VCaP (cell line): ENCODE measurements at regions not wholly inside any gene's neighbourhood (a gene's known extent, or its start where the extent isn't known, plus 50 kb on each side); places are given as distances from the start of the nearest gene placed in this dataset.

Experiments used
- H3K27ac ChIP-seq: fragments of 450-650 bp; 2 replicates; pipeline ENCODE4 v1.5.1; 2017
- TF ChIP-seq, protein P1 (sequence below): fragments of 450-650 bp; conservative IDR thresholded peaks from 2 replicates; pipeline ENCODE4 v1.5.1; 2017; ENCODE audit warnings: mild to moderate bottlenecking, moderate library complexity

DNA sequence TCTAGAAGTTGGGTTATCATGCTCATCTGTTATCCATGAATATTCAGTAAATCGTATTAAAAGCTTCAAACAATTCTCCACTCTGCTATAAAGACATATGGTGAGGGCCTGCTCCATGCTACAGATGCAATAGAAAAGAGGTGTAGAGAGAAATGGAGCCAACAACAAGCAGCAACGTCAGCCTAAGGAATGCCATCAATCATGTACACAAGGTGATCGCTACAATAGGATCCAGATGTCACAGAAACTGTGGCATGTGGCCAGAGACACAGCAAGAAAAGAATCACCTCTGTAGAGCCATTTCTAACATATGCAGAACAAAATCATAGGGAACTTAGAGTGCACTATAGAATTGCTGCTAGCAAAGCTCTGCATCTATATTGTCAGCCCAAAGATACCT, 1188.1 kb downstream of the PCDH7 start:
- TF ChIP-seq, protein P1, sequence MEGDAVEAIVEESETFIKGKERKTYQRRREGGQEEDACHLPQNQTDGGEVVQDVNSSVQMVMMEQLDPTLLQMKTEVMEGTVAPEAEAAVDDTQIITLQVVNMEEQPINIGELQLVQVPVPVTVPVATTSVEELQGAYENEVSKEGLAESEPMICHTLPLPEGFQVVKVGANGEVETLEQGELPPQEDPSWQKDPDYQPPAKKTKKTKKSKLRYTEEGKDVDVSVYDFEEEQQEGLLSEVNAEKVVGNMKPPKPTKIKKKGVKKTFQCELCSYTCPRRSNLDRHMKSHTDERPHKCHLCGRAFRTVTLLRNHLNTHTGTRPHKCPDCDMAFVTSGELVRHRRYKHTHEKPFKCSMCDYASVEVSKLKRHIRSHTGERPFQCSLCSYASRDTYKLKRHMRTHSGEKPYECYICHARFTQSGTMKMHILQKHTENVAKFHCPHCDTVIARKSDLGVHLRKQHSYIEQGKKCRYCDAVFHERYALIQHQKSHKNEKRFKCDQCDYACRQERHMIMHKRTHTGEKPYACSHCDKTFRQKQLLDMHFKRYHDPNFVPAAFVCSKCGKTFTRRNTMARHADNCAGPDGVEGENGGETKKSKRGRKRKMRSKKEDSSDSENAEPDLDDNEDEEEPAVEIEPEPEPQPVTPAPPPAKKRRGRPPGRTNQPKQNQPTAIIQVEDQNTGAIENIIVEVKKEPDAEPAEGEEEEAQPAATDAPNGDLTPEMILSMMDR = no peak

DNA sequence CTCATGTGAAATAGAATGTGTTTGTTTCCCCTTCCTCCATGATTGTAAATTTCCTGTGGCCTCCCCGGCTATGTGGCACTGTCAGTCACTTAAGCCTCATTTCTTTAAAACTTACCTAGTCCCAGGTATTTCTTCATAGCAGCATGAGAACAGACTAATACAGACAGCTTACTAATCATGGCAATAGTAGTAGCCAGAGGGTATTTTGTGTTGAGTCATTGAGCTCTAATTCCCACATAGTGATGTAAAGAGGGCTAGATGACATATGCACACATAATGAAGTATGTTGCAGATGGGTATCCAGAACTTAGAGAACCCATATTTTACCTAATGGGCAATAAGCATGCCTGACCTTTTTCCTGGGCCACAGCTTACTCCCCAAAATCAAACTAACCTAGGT, 1197.2 kb downstream of the PCDH7 start:
- TF ChIP-seq, protein P1 = no peak
- H3K27ac ChIP-seq = no peak overlapping the region

More for the DNA sequence above, 1188.1 kb downstream of the PCDH7 start:
- H3K27ac ChIP-seq = no peak overlapping the region

DNA sequence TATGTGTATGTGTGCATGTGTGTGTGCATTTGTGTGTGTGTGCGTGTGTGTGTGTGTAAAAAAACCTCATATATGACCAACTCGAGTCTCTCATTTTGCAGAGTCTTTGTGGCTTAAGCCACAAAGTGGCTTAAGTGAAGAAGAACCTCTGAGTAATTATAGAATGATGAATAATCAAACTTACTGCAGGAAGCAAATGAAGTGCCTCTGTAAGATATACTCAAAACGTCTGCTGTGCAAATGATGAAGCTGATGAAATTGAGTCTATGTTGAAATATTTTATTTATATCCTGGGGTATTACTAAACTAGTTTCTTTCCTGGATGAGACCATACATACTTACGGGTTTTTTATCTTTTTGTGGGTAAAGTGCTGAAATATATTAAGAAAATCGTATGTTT, 1198.7 kb downstream of the PCDH7 start:
- TF ChIP-seq, protein P1 = no peak
- H3K27ac ChIP-seq = no peak overlapping the region

DNA sequence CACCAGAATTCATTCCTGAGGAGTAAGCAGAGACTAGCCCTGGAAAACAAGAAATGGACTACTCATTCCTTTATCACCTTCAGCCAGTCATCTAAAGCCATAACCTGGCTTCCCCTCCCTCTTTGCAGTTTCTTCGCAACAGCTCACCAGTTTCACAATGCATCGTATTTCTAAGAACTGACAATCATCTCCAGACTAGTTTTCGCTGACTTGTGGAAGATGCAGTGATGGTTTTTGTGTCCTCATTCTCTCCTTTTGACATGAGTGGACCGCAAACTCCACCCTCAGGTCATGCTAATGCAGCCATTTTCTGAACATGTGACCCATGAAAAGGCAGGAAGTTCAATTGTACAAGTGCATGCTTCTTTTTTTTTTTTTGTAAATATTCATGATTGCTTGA, 1203.5 kb downstream of the PCDH7 start:
- TF ChIP-seq, protein P1 = no peak

DNA sequence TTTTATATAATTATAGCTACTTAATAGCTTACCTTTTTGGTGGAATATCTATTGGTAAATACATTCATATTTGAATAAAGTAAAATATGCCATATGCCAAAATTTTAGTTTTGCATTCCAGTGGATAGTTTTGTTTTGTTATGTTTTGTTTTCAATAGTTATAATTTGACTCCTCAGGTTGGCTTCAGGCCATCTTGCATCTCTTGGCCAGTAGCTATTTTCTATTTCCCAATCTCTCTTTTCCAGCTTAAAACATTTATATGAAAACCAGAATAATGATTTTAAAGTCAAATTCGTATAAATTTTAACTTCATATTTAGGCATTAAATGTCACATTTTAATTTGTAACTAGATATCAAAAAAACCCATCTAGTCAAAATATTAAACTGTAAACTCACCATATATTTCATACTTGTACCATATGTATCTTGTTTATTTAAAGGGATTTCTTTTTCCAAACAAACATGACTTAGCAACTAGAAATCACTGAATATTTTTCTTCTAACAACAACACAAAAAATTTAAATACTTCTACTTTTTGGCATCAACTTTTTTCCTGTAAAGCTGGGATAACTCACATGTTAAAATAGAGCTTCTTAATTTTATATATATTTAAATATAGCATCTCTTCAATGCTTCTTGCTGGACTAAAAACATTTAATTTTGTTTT, 1209.6 kb downstream of the PCDH7 start:
- no peak overlapping the region for H3K27ac ChIP-seq
- TF ChIP-seq, protein P1 = no peak

More for the DNA sequence above, 1203.5 kb downstream of the PCDH7 start:
- no peak overlapping the region for H3K27ac ChIP-seq

DNA sequence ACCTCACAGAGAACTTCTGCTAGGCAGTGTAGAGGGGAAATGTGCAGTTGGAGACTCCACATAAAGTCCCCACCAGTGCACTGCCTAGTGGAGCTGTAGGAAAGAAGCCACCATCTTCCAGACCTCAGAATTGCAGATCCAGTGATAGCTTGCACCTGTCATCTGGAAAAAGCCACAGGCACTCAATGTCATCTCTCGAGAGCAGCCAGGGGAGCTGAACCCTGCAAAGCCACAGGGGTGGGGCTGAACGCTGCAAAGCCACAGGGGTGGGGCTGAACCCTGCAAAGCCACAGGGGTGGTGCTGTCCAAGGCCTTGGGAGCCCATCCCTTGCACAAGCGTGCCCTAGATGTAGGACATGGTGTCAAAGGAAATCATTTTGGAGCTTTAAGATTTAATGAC, 1226.3 kb downstream of the PCDH7 start:
- TF ChIP-seq, protein P1 = no peak
- no peak overlapping the region for H3K27ac ChIP-seq

DNA sequence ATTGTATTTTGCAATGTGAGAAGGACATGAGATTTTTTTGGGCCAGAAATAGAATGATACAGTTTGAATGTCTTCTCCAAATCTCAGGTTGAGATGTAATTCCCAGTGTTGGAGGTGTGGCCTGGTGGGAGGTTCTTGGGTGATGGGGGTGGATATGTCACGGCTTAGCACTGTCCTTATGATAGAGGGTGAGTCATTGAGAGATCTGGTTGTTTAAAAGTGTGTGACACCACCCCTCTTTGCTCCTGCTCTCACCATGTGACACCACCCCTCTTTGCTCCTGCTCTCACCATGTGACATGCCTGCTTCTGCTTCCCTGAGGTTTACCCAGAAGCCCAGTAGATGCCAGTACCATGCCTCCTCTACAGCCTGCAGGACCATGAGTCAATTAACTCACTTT, 1226.9 kb downstream of the PCDH7 start:
- H3K27ac ChIP-seq = no peak overlapping the region
- TF ChIP-seq, protein P1 = no peak
